NB4 (cell line): ENCODE measurements at regions not wholly inside any gene's neighbourhood (a gene's known extent, or its start where the extent isn't known, plus 50 kb on each side); places are given as distances from the start of the nearest gene placed in this dataset.

ENCODE experiments used
- DNase-seq: peaks from one replicate; pipeline ENCODE4 v3.0.0; 2010; ENCODE audit warnings: low read depth
- H3K4me3 ChIP-seq: one replicate; pipeline ENCODE4 v1.5.1; 2011; ENCODE audit warnings: mild to moderate bottlenecking, low read depth, low read length, moderate library complexity
- MYC ChIP-seq: IDR thresholded peaks from 2 replicates; pipeline ENCODE4 v1.6.1; 2011; ENCODE audit warnings: low read depth, low read length
- POLR2A ChIP-seq: IDR thresholded peaks from 2 replicates; pipeline ENCODE4 v1.6.1; 2011; ENCODE audit warnings: mild to moderate bottlenecking; ENCODE audit not compliant: insufficient read length; ENCODE audit errors: extremely low read depth
- TF ChIP-seq, protein P1 (sequence below): IDR thresholded peaks from 2 replicates; pipeline ENCODE4 v1.6.1; 2011; ENCODE audit warnings: low read depth, low read length
- TF ChIP-seq, protein P2 (sequence below): IDR thresholded peaks from one replicate; pipeline ENCODE4 v1.5.1; 2012; ENCODE audit warnings: low read depth, low read length

DNA sequence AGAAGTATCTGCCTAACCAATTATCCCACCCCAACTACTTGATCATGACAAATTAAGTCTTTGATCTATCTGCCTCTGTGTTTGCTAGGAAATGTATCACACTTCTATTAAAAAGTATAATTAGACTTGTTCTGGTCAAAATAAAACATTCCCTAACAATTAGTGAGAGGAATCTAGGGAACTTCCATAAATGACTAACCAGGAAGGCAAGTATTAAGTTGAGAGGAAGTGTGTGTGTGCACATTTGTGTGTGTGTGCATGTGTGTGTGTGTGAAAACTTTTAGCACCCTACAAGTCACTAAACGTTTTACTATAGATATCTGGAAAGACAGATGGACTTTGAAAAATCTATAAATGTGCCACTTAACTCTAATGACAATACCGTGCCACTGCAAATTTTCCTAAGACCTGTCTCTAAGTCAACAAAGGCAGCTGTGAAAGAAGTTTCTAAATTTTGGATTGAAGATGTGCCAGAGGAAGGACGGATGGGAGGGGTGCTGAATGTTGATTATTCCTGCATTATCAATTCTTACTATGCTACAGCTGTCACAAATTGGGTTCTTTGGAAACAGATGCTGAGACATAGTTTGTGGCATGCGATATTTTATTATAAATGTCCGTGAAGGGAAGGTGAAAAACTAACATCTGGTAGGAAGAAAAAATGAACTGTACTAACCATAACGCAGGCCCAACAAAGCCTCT is 567.1 kb downstream of the PTPRC start:
- no peak overlapping the region for H3K4me3 ChIP-seq
- DNase-seq = no peak
- TF ChIP-seq MYC (no peak), POLR2A (no peak)
- TF ChIP-seq, protein P1, sequence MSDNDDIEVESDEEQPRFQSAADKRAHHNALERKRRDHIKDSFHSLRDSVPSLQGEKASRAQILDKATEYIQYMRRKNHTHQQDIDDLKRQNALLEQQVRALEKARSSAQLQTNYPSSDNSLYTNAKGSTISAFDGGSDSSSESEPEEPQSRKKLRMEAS = no peak
- TF ChIP-seq, protein P2, sequence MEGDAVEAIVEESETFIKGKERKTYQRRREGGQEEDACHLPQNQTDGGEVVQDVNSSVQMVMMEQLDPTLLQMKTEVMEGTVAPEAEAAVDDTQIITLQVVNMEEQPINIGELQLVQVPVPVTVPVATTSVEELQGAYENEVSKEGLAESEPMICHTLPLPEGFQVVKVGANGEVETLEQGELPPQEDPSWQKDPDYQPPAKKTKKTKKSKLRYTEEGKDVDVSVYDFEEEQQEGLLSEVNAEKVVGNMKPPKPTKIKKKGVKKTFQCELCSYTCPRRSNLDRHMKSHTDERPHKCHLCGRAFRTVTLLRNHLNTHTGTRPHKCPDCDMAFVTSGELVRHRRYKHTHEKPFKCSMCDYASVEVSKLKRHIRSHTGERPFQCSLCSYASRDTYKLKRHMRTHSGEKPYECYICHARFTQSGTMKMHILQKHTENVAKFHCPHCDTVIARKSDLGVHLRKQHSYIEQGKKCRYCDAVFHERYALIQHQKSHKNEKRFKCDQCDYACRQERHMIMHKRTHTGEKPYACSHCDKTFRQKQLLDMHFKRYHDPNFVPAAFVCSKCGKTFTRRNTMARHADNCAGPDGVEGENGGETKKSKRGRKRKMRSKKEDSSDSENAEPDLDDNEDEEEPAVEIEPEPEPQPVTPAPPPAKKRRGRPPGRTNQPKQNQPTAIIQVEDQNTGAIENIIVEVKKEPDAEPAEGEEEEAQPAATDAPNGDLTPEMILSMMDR = no peak

DNA sequence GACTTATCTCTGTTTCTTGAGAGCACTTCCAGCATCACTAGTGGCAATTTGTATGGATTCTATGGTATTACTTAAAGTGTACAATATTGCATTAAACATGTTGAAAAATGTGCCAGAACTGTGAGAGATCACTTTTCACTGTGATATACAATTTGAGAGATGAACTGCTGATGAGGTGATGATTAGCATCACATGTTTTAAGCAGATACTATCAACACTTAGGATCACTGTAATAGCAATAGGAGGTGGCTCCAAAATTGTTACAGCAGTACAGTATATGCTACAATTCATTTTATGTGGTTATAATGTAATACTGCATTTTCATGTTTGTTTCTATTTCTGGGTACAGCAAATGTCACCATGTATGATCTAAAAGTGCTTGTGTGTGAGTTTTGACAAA is 570.0 kb downstream of the PTPRC start:
- DNase-seq = no peak
- H3K4me3 ChIP-seq = no peak overlapping the region

DNA sequence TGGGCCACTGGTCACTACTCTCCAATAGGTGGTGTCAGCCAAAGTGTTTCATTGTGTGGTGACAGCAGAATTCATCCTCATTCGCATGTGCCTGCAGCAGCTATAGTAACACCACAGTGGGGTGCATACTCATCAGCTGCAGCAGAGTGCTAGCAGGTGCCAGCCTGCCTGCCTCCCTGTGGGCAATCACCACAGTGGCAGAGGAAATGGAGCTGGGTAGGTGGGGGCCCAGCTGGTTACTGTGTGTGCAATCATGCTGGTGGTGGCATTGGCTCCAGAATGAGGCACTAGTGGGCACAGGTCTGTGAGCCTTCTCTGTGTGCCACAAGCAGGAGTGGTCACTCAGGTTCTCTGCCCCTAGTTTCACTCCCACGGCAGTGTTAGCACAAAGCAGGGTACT is 579.2 kb downstream of the PTPRC start:
- no peak overlapping the region for H3K4me3 ChIP-seq
- DNase-seq = no peak
- TF ChIP-seq, protein P2 = no peak
- TF ChIP-seq, protein P1 = no peak
- TF ChIP-seq POLR2A = no peak
- TF ChIP-seq MYC = no peak

More for the DNA sequence above, 570.0 kb downstream of the PTPRC start:
- TF ChIP-seq, protein P2 = no peak
- TF ChIP-seq, protein P1 = no peak
- TF ChIP-seq MYC = no peak
- no peak for TF ChIP-seq POLR2A

DNA sequence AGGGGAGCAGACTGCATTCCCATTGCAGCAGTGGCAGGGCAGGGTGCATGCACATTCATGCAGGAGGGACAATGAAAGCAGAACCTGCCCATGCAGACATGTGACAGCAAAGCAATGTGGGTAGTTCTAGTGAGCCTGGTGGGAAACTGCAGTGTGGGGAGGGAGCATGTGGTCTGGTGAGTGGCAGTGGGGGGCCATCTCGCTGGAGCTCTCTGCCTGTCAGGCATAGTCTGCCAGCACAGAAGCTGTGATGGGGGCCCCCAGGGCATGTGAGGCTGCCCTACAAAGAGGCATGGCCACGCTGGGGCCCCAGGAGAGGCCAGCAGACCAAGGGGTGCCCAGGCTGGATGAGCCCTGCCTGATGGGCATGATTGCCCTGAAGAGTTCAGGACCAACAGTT is 579.7 kb downstream of the PTPRC start:
- H3K4me3 ChIP-seq = no peak overlapping the region
- DNase-seq = no peak
- TF ChIP-seq POLR2A (no peak), MYC (no peak)

DNA sequence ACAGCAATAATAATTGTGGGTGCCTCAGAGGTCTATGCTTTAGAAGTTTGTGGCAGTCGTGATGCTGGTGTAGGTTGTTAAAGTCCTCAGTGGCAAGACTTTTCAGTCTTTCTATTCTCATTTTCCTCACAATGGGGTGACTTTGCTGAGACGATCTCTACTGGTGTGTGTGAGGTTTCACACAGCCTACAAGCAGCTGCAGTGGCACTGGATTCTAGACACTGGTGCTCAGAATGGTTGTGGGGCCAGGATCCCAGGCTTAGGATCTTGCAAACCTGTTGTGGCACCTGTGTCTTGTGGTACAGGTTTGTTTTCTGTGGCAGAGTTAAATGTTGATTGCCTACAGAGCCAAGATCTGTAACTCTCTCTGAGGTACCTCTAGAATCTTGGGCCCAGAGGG is 581.2 kb downstream of the PTPRC start:
- H3K4me3 ChIP-seq = no peak overlapping the region
- TF ChIP-seq MYC = no peak
- TF ChIP-seq, protein P1 = no peak
- no peak for DNase-seq

DNA sequence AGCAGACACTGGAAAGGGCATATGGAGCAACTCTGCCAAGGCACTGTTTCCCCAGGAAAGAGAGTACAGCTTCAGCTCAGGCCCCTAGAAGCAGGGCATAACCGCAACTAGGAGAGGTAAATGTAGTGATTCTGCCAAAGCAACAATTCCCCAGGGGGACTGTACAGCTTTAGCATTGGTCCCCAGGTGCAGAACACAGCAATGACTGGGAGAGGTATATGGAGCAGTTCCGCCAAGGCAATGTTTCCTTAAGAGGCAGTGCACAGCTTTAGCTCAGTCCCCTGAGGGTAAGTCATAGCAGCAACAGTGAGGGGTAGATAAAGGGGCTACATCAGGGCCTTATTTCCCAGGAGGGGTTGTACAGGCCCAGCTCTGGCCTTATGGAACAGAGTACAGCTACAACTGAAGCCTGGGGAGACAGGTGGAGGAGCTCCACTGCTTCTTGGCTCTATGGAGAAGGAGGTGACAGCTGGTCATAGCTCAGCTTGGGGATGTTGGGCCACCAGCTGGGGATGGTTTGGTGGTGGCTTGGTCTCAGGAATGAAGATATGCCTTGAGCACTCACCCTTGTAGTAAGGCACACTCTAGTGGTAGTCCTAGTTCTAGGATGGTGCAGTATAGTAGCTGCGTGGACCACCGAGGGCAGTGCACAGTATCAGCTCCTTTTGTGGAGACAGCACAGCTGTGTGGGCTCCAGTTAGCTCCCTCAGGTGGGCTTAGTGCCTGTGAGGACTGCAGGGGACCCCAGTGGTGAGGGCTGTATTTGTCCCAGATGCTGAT is 582.7 kb downstream of the PTPRC start:
- DNase-seq = peak; percentile 20
- H3K4me3 ChIP-seq = no peak overlapping the region
- TF ChIP-seq, protein P1 = no peak
- TF ChIP-seq MYC = no peak

DNA sequence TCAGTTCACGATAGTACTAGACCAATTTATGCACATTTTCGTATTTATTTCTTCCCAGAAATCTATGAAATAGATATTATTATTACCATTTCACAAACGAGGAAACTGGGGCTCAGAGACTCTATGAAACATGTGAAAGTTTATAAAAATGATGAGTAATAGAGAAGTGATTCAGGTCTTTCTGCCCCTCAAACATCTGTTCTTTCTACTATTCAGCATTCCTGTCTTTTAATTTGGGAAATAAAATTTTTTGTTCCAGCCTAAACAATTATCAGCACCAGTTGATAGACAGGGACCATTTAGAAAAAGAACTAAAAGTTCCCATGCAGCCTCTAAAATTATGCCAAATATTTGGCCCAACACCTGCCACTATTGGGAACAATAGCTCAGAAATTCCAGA is 585.1 kb downstream of the PTPRC start:
- no peak for DNase-seq
- no peak for TF ChIP-seq MYC
- TF ChIP-seq, protein P1 = no peak
- H3K4me3 ChIP-seq = no peak overlapping the region
